OCI-LY7 (cell line): ENCODE measurements at regions not wholly inside any gene's neighbourhood (a gene's known extent, or its start where the extent isn't known, plus 50 kb on each side); places are given as distances from the start of the nearest gene placed in this dataset.

Source experiments
- BruUV-seq: library from RNA; stranded (reverse); fragments of 400-500 nt; replicated peaks from 2 replicates; lab custom pipeline; 2021; lab: Mats Ljungman, UMichigan
- CTCF ChIA-PET: fragments of 300-600 bp; sonication (Branson Sonifier 250); formaldehyde crosslinking; loops from one replicate; lab custom pipeline; 2022; ENCODE audit warnings: antibody characterized with exemption; ENCODE audit not compliant: unreplicated experiment; lab: Charles Lee
- POLR2A ChIA-PET: fragments of 300-600 bp; sonication (Branson Sonifier 250); formaldehyde crosslinking; loops from one replicate; lab custom pipeline; 2022; ENCODE audit warnings: antibody characterized with exemption; lab: Charles Lee
- DNase-seq: peaks from one replicate; pipeline ENCODE4 v3.0.0-alpha.2; 2015; ENCODE audit warnings: low spot score
- H2AFZ ChIP-seq: fragments of 200-600 bp; sonication (generic), shearing (Covaris generic); 2 replicates; pipeline ENCODE4 v1.6.1; 2014; ENCODE audit warnings: mild to moderate bottlenecking, antibody characterized with exemption, low read length, moderate library complexity
- H3K27ac ChIP-seq: fragments of 200-600 bp; sonication (generic); 2 replicates; pipeline ENCODE4 v1.5.1; 2014; ENCODE audit warnings: mixed run types, low read depth, mild to moderate bottlenecking, moderate library complexity, low read length, inconsistent platforms; ENCODE audit not compliant: poor library complexity, severe bottlenecking
- H3K36me3 ChIP-seq: fragments of 200-600 bp; sonication (generic); 2 replicates; pipeline ENCODE4 v1.6.1; 2014; ENCODE audit warnings: mild to moderate bottlenecking, antibody characterized with exemption, low read length, moderate library complexity, mixed read lengths; ENCODE audit not compliant: insufficient read depth
- H3K4me1 ChIP-seq: fragments of 200-600 bp; sonication (generic); 2 replicates; pipeline ENCODE4 v1.5.1; 2014; ENCODE audit warnings: mild to moderate bottlenecking, low read length; ENCODE audit not compliant: insufficient read depth, poor library complexity, severe bottlenecking
- H3K4me2 ChIP-seq: fragments of 200-600 bp; sonication (generic); 2 replicates; pipeline ENCODE4 v1.6.1; 2014; ENCODE audit warnings: mild to moderate bottlenecking, low read length
- H3K4me3 ChIP-seq: fragments of 200-600 bp; sonication (generic); 2 replicates; pipeline ENCODE4 v1.5.1; 2014; ENCODE audit warnings: mild to moderate bottlenecking, low read depth, low read length; ENCODE audit not compliant: poor library complexity, severe bottlenecking
- H3K79me2 ChIP-seq: fragments of 200-600 bp; sonication (generic); 2 replicates; pipeline ENCODE4 v1.6.1; 2016; ENCODE audit warnings: low read depth, mild to moderate bottlenecking, low read length, moderate library complexity, mixed read lengths; ENCODE audit not compliant: insufficient read depth
- H3K9me2 ChIP-seq: fragments of 200-600 bp; sonication (generic); 2 replicates; pipeline ENCODE4 v1.6.1; 2016; ENCODE audit warnings: mild to moderate bottlenecking, low read length, mixed read lengths; ENCODE audit not compliant: insufficient read depth
- H3K9me3 ChIP-seq: fragments of 200-600 bp; sonication (generic); 2 replicates; pipeline ENCODE4 v1.6.1; 2014; ENCODE audit warnings: mild to moderate bottlenecking, mixed run types, low read length, mixed read lengths
- H4K20me1 ChIP-seq: fragments of 200-600 bp; sonication (generic); 2 replicates; pipeline ENCODE4 v1.6.1; 2014; ENCODE audit warnings: mild to moderate bottlenecking, antibody characterized with exemption, low read length, moderate library complexity, mixed read lengths; ENCODE audit not compliant: insufficient read depth
- CTCF ChIP-seq: fragments of 200-600 bp; sonication (generic); conservative IDR thresholded peaks from 2 replicates; pipeline ENCODE4 v1.5.1; 2014; ENCODE audit warnings: mild to moderate bottlenecking, antibody characterized with exemption, low read length, moderate library complexity, mixed read lengths
- EZH2phosphoT487 ChIP-seq: fragments of 200-600 bp; sonication (generic); IDR thresholded peaks from 2 replicates; pipeline ENCODE4 v1.6.1; 2018; ENCODE audit warnings: low read depth, borderline replicate concordance, mild to moderate bottlenecking, mixed run types, antibody characterized with exemption, low read length, moderate library complexity, mixed read lengths
- intact Hi-C: fragments of 100-400 bp; cut with micrococcal nuclease; formaldehyde crosslinking; loops from one replicate; pipeline ENCODE4 v1.10.0; 2022; ENCODE audit not compliant: unreplicated experiment

GRCh38 chr2:16293871-16294270, 353.5 kb downstream of the MYCN start:
- no peaks in the 10 kb centered on the region for H3K9me2 ChIP-seq
- DNase-seq, result no peak
- no peak overlapping the region for H3K4me3 ChIP-seq
- BruUV-seq, result no TSS peak
- CTCF ChIA-PET, result no interaction called here
- H2AFZ ChIP-seq, result no peak overlapping the region
- H3K4me2 ChIP-seq, result no peak overlapping the region
- H3K9me3 ChIP-seq, result no peaks in the 10 kb centered on the region
- no peak overlapping the region for H3K27ac ChIP-seq
- no peaks in the 10 kb centered on the region for H3K79me2 ChIP-seq
- H4K20me1 ChIP-seq, result no peaks in the 10 kb centered on the region
- TF ChIP-seq CTCF (no peak), EZH2phosphoT487 (no peak)
- no peaks in the 10 kb centered on the region for H3K36me3 ChIP-seq
- H3K4me1 ChIP-seq, result no peaks in the 10 kb centered on the region
- intact Hi-C loops, result no loop called here
- POLR2A ChIA-PET, result interaction anchor here (0.7 kb wide), 1 partner anchor 121 kb away, joined by 4 read pairs; no protein-coding TSS in a partner anchor

GRCh38 chr2:16293398-16293797, 353.0 kb downstream of the MYCN start:
- no peak overlapping the region for H3K4me2 ChIP-seq
- no TSS peak for BruUV-seq
- H3K9me3 ChIP-seq, result no peaks in the 10 kb centered on the region
- no peak for TF ChIP-seq EZH2phosphoT487
- H3K79me2 ChIP-seq, result no peaks in the 10 kb centered on the region
- no peak overlapping the region for H3K27ac ChIP-seq
- POLR2A ChIA-PET, result interaction anchor here (0.7 kb wide), 1 partner anchor 122 kb away, joined by 4 read pairs; no protein-coding TSS in a partner anchor
- H3K9me2 ChIP-seq, result no peaks in the 10 kb centered on the region
- no peak overlapping the region for H2AFZ ChIP-seq
- no peaks in the 10 kb centered on the region for H4K20me1 ChIP-seq
- no peaks in the 10 kb centered on the region for H3K36me3 ChIP-seq
- intact Hi-C loops, result no loop called here
- no peak overlapping the region for H3K4me3 ChIP-seq
- DNase-seq, result no peak
- CTCF ChIA-PET, result no interaction called here
- H3K4me1 ChIP-seq, result no peaks in the 10 kb centered on the region

GRCh38 chr2:16291731-16292550, 351.6 kb downstream of the MYCN start:
- Histone ChIP-seq H3K4me2 (no peak overlapping the region), H3K9me2 (no peaks in the 10 kb centered on the region), H2AFZ (no peak overlapping the region), H3K4me1 (no peaks in the 10 kb centered on the region), H3K27ac (no peak overlapping the region), H3K79me2 (no peaks in the 10 kb centered on the region), H3K36me3 (no peaks in the 10 kb centered on the region), H4K20me1 (no peaks in the 10 kb centered on the region), H3K9me3 (no peaks in the 10 kb centered on the region), H3K4me3 (no peak overlapping the region)
- DNase-seq, result no peak
- intact Hi-C loops, result no loop called here
- BruUV-seq, result no TSS peak
- ChIA-PET POLR2A (no interaction called here), CTCF (no interaction called here)
- TF ChIP-seq EZH2phosphoT487, result no peak
- TF ChIP-seq CTCF, result no peak
